Colonic mucosa (tissue), 4 donors: ENCODE measurements at regions not wholly inside any gene's neighbourhood (a gene's known extent, or its start where the extent isn't known, plus 50 kb on each side); places are given as distances from the start of the nearest gene placed in this dataset.

Experiments used
- DNase-seq: peaks from one replicate; pipeline ENCODE4 v3.0.0-alpha.2; 2020
- H3K27ac ChIP-seq: fragments of 200-600 bp; one replicate; pipeline ENCODE4 v1.8.0; 2021
- H3K27me3 ChIP-seq: fragments of 200-600 bp; one replicate; pipeline ENCODE4 v1.8.0; 2021
- H3K36me3 ChIP-seq: fragments of 200-600 bp; one replicate; pipeline ENCODE4 v1.8.0; 2021
- H3K4me1 ChIP-seq: fragments of 200-600 bp; one replicate; pipeline ENCODE4 v1.8.0; 2021; ENCODE audit warnings: mild to moderate bottlenecking
- H3K4me3 ChIP-seq: fragments of 200-600 bp; one replicate; pipeline ENCODE4 v1.8.0; 2021
- H3K9ac ChIP-seq, 2 donors: one replicate each; pipeline ENCODE4 v1.7.0; 2013; ENCODE audit warnings: control low read depth in 2 of 2, low read depth in 2 of 2, low read length in 2 of 2
- H3K9me3 ChIP-seq: fragments of 200-600 bp; one replicate; pipeline ENCODE4 v1.8.0; 2021
- CTCF ChIP-seq: fragments of 200-600 bp; IDR thresholded peaks from one replicate; pipeline ENCODE4 v1.8.0; 2022; ENCODE audit warnings: antibody characterized with exemption, mild to moderate bottlenecking
- intact Hi-C: fragments of 100-400 bp; cut with DNase I; formaldehyde crosslinking; loops from one replicate; pipeline ENCODE4 v1.14.1; 2022
- donor health status: healthy.
- donor health status: DM: no; HTN: no; CAD: no.
- donor health status: DM: no; HTN: no; CAD: no.

- Histone ChIP-seq H3K36me3 (no peaks in the 10 kb centered on the region), H3K9me3 (no peaks in the 10 kb centered on the region), H3K4me3 (no peak overlapping the region), H3K27ac (no peak overlapping the region), H3K27me3 (no peaks in the 10 kb centered on the region), H3K9ac (no peak overlapping the region), H3K4me1 (no peaks in the 10 kb centered on the region)
- no peak for DNase-seq
- intact Hi-C loops = no loop called here
- no peak for TF ChIP-seq CTCF
Measured at GRCh38 chr5:125210242-125210947, 464.0 kb upstream of the ZNF608 start.

- intact Hi-C loops = no loop called here
- no peaks in the 10 kb centered on the region for H3K36me3 ChIP-seq
- no peaks in the 10 kb centered on the region for H3K27me3 ChIP-seq
- no peak overlapping the region for H3K4me3 ChIP-seq
- no peak overlapping the region for H3K9ac ChIP-seq
- no peaks in the 10 kb centered on the region for H3K9me3 ChIP-seq
- H3K27ac ChIP-seq = no peak overlapping the region
- TF ChIP-seq CTCF = no peak
- DNase-seq = no peak
- no peaks in the 10 kb centered on the region for H3K4me1 ChIP-seq
Measured at GRCh38 chr5:125214080-125214479, 467.6 kb upstream of the ZNF608 start.

- no peak overlapping the region for H3K9ac ChIP-seq
- no peaks in the 10 kb centered on the region for H3K4me1 ChIP-seq
- no peak for TF ChIP-seq CTCF
- H3K27me3 ChIP-seq = no peaks in the 10 kb centered on the region
- H3K9me3 ChIP-seq = no peaks in the 10 kb centered on the region
- no peak overlapping the region for H3K4me3 ChIP-seq
- no peaks in the 10 kb centered on the region for H3K36me3 ChIP-seq
- DNase-seq = no peak
- H3K27ac ChIP-seq = no peak overlapping the region
- intact Hi-C loops = no loop called here
Measured at GRCh38 chr5:125215593-125215992, 469.2 kb upstream of the ZNF608 start.

- Histone ChIP-seq H3K4me1 (no peaks in the 10 kb centered on the region), H3K9me3 (no peaks in the 10 kb centered on the region), H3K9ac (no peak overlapping the region), H3K36me3 (no peaks in the 10 kb centered on the region), H3K27me3 (no peaks in the 10 kb centered on the region), H3K4me3 (no peak overlapping the region), H3K27ac (no peak overlapping the region)
- intact Hi-C loops = no loop called here
- DNase-seq = no peak
- TF ChIP-seq CTCF = no peak
Measured at GRCh38 chr5:125219710-125220109, 473.3 kb upstream of the ZNF608 start.

- Histone ChIP-seq H3K9me3 (no peaks in the 10 kb centered on the region), H3K4me3 (no peak overlapping the region), H3K27ac (no peak overlapping the region), H3K4me1 (no peaks in the 10 kb centered on the region), H3K27me3 (no peaks in the 10 kb centered on the region), H3K36me3 (no peaks in the 10 kb centered on the region), H3K9ac (no peak overlapping the region)
- TF ChIP-seq CTCF = no peak
- no peak for DNase-seq
- intact Hi-C loops = no loop called here
Measured at GRCh38 chr5:125220284-125220683, 473.8 kb upstream of the ZNF608 start.
